HepG2 (cell line): ENCODE measurements at regions not wholly inside any gene's neighbourhood (a gene's known extent, or its start where the extent isn't known, plus 50 kb on each side); places are given as distances from the start of the nearest gene placed in this dataset.

Experiments
- ATAC-seq: fragments of 200-7000 bp; cut with Tn5 transposase; 3 replicates; pipeline ENCODE4 v1.9.1; 2020; ENCODE audit warnings: mild to moderate bottlenecking, moderate library complexity
- BruUV-seq: library from RNA; stranded (reverse); fragments of 400-500 nt; replicated peaks from 2 replicates; lab custom pipeline; 2021; lab: Mats Ljungman, UMichigan
- CTCF ChIA-PET: fragments of 300-600 bp; formaldehyde crosslinking; extraction: SDS; loops from one replicate; lab custom pipeline; 2021; ENCODE audit warnings: low total read pairs, inconsistent platforms, low intra/inter-chr PET ratio; lab: Yijun Ruan, JAX
- POLR2A ChIA-PET: fragments of 350-600 bp; sonication (Branson Sonifier 250); formaldehyde crosslinking; loops from one replicate; lab custom pipeline; 2020; ENCODE audit warnings: antibody characterized with exemption, inconsistent platforms; lab: Yijun Ruan, JAX
- DNase-seq: peaks from one replicate; pipeline ENCODE4 v3.0.0-alpha.2; 2015; ENCODE audit warnings: low spot score
- FAIRE-seq: peaks from 3 replicates; lab custom pipeline; 2011; peaks lifted over from hg19 to GRCh38; lab: Jason Lieb, UNC
- H2AFZ ChIP-seq: one replicate; pipeline ENCODE4 v1.6.1; 2011; ENCODE audit warnings: low read length, inconsistent platforms
- H3K27ac ChIP-seq: fragments of 300-600 bp; 3 replicates; pipeline ENCODE4 v1.8.0; 2011; ENCODE audit warnings: mixed run types, mild to moderate bottlenecking, mixed read lengths, low read length, inconsistent platforms; ENCODE audit not compliant: insufficient read depth; ENCODE audit errors: extremely low read length
- H3K27me3 ChIP-seq, 2 experiments: fragments of 200-600 bp in 1 of 2; 2 replicates in 1 of 2; 3 replicates in 1 of 2; pipeline versions ENCODE4 v1.6.0 to v1.8.0; 2011; ENCODE audit warnings: low read length in 2 of 2, mild to moderate bottlenecking in 2 of 2, moderate library complexity in 2 of 2, inconsistent platforms in 1 of 2; ENCODE audit not compliant: insufficient read depth in 2 of 2, control insufficient read depth in 1 of 2
- H3K36me3 ChIP-seq, 2 experiments: fragments of 200-600 bp in 1 of 2; replicated peaks in 1 of 2; 2 replicates in 1 of 2; 3 replicates in 1 of 2; pipeline versions ENCODE4 v1.5.1 to v1.8.0; 2011; ENCODE audit warnings: low read length in 2 of 2, inconsistent platforms in 1 of 2; ENCODE audit not compliant: insufficient read depth in 2 of 2, control insufficient read depth in 1 of 2
- H3K4me1 ChIP-seq: 2 replicates; pipeline ENCODE4 v1.5.1; 2012; ENCODE audit warnings: low read length, inconsistent platforms; ENCODE audit not compliant: insufficient read depth
- H3K4me2 ChIP-seq: 2 replicates; pipeline ENCODE4 v1.6.0; 2011; ENCODE audit warnings: low read depth, low read length, inconsistent platforms
- H3K4me3 ChIP-seq, 3 experiments: fragments of 200-600 bp in 1 of 3; sonication (generic), shearing (Covaris generic) in 1 of 3; replicated peaks in 1 of 3; 2 replicates each; pipeline ENCODE4 v1.5.1; 2011 to 2016; ENCODE audit warnings: low read length in 3 of 3, inconsistent platforms in 2 of 3, low read depth in 2 of 3, mild to moderate bottlenecking in 2 of 3, control low read depth in 1 of 3, mixed read lengths in 1 of 3; ENCODE audit not compliant: insufficient read depth in 1 of 3
- H3K79me2 ChIP-seq: one replicate; pipeline ENCODE4 v1.6.1; 2011; ENCODE audit warnings: low read length, inconsistent platforms; ENCODE audit not compliant: insufficient read depth
- H3K9ac ChIP-seq: 2 replicates; pipeline ENCODE4 v1.6.0; 2011; ENCODE audit warnings: mild to moderate bottlenecking, low read depth, low read length, inconsistent platforms; ENCODE audit not compliant: insufficient read depth
- H3K9me3 ChIP-seq: 2 replicates; pipeline ENCODE4 v1.5.1; 2012; ENCODE audit warnings: mild to moderate bottlenecking, low read length
- H4K20me1 ChIP-seq: 2 replicates; pipeline ENCODE4 v1.6.0; 2011; ENCODE audit warnings: inconsistent platforms, mild to moderate bottlenecking, low read length, moderate library complexity; ENCODE audit not compliant: insufficient read depth
- KLF6 ChIP-seq: IDR thresholded peaks from 2 replicates; pipeline ENCODE4 v1.8.0; 2016; ENCODE audit warnings: missing biosample characterization, missing genetic modification reagents
- RBFOX2 ChIP-seq: fragments of 200-400 bp; formaldehyde crosslinking; IDR thresholded peaks from 2 replicates; pipeline ENCODE4 v1.6.1; 2017; ENCODE audit warnings: low read depth, mild to moderate bottlenecking, low read length
- SP1 ChIP-seq, 2 experiments: fragments of 450-650 bp in 1 of 2; sonication (generic) in 1 of 2; formaldehyde crosslinking in 1 of 2; IDR thresholded peaks; 2 replicates each; pipeline versions ENCODE4 v1.4.0 to v1.6.1; 2016 to 2020; ENCODE audit warnings: missing genetic modification reagents in 1 of 2
- ZNF570 ChIP-seq: sonication (generic); formaldehyde crosslinking; IDR thresholded peaks from 2 replicates; pipeline ENCODE4 v1.4.0; 2020; ENCODE audit warnings: mild to moderate bottlenecking, missing genetic modification reagents, borderline replicate concordance
- WGBS: methylation state at CpG from one replicate; pipeline ENCODE4 v1.1.6; 2017; ENCODE audit warnings: low lambda C conversion rate; 5-methylcytosine and 5-hydroxymethylcytosine counted together
- in situ Hi-C: cut with HindIII; loops from 2 replicates; pipeline ENCODE4 v1.10.0; 2017; ENCODE audit warnings: low pct_unique_long_range_greater_than_20kb; ENCODE audit not compliant: extremely low pct_ligation_motif_present
- intact Hi-C: fragments of 100-400 bp; cut with micrococcal nuclease; formaldehyde crosslinking; loops from one replicate; pipeline ENCODE4 v1.10.0; 2022; ENCODE audit not compliant: unreplicated experiment
- TF ChIP-seq, protein P1 (sequence below): sonication (generic); formaldehyde crosslinking; IDR thresholded peaks from 2 replicates; pipeline ENCODE4 v1.5.0; 2020; ENCODE audit warnings: mild to moderate bottlenecking, missing genetic modification reagents, borderline replicate concordance
- TF ChIP-seq, protein P2 (sequence below): sonication (generic); formaldehyde crosslinking; IDR thresholded peaks from 2 replicates; pipeline ENCODE4 v1.4.0; 2020; ENCODE audit warnings: mild to moderate bottlenecking, missing genetic modification reagents, borderline replicate concordance

DNA sequence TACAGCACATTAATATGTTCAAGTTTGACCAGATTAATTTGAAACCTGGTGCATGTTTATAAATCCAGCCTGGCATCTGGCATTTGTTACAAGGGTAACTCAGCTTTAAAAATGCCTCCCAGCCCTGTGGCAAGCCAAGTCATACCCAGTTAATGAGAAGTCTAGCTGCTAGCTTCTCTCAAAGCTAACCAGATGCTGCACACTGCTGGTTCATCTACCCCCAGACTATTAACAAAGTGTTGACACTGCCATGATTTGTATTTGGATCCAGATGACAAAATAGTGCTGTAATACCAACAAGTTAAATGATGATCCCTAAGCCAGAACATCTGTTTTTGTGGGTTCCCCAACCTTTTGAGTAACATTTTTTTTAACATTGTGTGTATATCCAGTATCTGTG, 573.7 kb upstream of the DAB2 start (continued):
- TF ChIP-seq, protein P1, sequence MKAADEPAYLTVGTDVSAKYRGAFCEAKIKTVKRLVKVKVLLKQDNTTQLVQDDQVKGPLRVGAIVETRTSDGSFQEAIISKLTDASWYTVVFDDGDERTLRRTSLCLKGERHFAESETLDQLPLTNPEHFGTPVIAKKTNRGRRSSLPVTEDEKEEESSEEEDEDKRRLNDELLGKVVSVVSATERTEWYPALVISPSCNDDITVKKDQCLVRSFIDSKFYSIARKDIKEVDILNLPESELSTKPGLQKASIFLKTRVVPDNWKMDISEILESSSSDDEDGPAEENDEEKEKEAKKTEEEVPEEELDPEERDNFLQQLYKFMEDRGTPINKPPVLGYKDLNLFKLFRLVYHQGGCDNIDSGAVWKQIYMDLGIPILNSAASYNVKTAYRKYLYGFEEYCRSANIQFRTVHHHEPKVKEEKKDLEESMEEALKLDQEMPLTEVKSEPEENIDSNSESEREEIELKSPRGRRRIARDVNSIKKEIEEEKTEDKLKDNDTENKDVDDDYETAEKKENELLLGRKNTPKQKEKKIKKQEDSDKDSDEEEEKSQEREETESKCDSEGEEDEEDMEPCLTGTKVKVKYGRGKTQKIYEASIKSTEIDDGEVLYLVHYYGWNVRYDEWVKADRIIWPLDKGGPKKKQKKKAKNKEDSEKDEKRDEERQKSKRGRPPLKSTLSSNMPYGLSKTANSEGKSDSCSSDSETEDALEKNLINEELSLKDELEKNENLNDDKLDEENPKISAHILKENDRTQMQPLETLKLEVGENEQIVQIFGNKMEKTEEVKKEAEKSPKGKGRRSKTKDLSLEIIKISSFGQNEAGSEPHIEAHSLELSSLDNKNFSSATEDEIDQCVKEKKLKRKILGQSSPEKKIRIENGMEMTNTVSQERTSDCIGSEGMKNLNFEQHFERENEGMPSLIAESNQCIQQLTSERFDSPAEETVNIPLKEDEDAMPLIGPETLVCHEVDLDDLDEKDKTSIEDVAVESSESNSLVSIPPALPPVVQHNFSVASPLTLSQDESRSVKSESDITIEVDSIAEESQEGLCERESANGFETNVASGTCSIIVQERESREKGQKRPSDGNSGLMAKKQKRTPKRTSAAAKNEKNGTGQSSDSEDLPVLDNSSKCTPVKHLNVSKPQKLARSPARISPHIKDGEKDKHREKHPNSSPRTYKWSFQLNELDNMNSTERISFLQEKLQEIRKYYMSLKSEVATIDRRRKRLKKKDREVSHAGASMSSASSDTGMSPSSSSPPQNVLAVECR (CRISPR knock-in tag), result no peak
- TF ChIP-seq ZNF570 (CRISPR knock-in tag) (no peak), KLF6 (CRISPR knock-in tag) (no peak)

DNA sequence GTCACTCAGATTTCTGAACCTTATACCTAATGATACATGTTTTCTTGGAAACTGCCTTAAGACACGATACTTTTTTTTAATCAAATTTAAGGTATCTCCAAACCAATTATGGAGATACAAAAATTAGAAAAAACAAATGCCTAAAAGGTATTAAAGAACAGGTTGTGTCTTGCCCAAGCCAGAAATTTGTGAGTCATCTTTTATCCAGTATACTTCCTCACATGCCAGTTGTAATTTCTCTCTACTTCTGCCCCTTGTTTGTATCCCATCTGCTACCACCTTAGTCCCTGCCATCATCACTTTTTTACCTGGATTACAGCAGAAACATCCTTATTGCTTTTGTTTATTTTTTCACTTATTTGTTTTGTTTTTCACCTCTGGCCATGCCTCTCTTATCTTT, 571.2 kb upstream of the DAB2 start:
- TF ChIP-seq, protein P2, sequence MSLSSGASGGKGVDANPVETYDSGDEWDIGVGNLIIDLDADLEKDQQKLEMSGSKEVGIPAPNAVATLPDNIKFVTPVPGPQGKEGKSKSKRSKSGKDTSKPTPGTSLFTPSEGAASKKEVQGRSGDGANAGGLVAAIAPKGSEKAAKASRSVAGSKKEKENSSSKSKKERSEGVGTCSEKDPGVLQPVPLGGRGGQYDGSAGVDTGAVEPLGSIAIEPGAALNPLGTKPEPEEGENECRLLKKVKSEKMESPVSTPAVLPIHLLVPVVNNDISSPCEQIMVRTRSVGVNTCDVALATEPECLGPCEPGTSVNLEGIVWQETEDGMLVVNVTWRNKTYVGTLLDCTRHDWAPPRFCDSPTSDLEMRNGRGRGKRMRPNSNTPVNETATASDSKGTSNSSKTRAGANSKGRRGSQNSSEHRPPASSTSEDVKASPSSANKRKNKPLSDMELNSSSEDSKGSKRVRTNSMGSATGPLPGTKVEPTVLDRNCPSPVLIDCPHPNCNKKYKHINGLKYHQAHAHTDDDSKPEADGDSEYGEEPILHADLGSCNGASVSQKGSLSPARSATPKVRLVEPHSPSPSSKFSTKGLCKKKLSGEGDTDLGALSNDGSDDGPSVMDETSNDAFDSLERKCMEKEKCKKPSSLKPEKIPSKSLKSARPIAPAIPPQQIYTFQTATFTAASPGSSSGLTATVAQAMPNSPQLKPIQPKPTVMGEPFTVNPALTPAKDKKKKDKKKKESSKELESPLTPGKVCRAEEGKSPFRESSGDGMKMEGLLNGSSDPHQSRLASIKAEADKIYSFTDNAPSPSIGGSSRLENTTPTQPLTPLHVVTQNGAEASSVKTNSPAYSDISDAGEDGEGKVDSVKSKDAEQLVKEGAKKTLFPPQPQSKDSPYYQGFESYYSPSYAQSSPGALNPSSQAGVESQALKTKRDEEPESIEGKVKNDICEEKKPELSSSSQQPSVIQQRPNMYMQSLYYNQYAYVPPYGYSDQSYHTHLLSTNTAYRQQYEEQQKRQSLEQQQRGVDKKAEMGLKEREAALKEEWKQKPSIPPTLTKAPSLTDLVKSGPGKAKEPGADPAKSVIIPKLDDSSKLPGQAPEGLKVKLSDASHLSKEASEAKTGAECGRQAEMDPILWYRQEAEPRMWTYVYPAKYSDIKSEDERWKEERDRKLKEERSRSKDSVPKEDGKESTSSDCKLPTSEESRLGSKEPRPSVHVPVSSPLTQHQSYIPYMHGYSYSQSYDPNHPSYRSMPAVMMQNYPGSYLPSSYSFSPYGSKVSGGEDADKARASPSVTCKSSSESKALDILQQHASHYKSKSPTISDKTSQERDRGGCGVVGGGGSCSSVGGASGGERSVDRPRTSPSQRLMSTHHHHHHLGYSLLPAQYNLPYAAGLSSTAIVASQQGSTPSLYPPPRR, result no peak
- no peak for TF ChIP-seq RBFOX2
- no peak for TF ChIP-seq SP1 (IDR thresholded peaks at IDR 0.05)
- no peak for TF ChIP-seq SP1 (CRISPR knock-in tag; IDR thresholded peaks at IDR 0.05)
- H3K27ac ChIP-seq, result no peak overlapping the region
- H3K4me3 ChIP-seq, result no peak overlapping the region
- in situ Hi-C loops, result no loop called here
- CTCF ChIA-PET, result no interaction called here
- H2AFZ ChIP-seq, result no peak overlapping the region
- WGBS, result 0% methylated on average over 1 of the region's 1 CpG
- FAIRE-seq (no peak), ATAC-seq (no peak), DNase-seq (no peak)
- H3K36me3 ChIP-seq, result no peaks in the 10 kb centered on the region
- H4K20me1 ChIP-seq, result no peaks in the 10 kb centered on the region
- H3K4me2 ChIP-seq, result no peak overlapping the region
- no TSS peak for BruUV-seq
- H3K9ac ChIP-seq, result no peak overlapping the region
- no peaks in the 10 kb centered on the region for H3K9me3 ChIP-seq
- no peaks in the 10 kb centered on the region for H3K4me1 ChIP-seq
- no peaks in the 10 kb centered on the region for H3K79me2 ChIP-seq
- intact Hi-C loops, result no loop called here
- POLR2A ChIA-PET, result no interaction called here
- H3K27me3 ChIP-seq, result no peaks in the 10 kb centered on the region
